ENCODE measurements at regions not wholly inside any gene's neighbourhood (a gene's known extent, or its start where the extent isn't known, plus 50 kb on each side); places are given as distances from the start of the nearest gene placed in this dataset.
"Not testable (repeated sequence)": the region's sequence is repeated elsewhere in the genome, so short reads cannot be mapped to it uniquely, and the experiment has no call there.

DNA sequence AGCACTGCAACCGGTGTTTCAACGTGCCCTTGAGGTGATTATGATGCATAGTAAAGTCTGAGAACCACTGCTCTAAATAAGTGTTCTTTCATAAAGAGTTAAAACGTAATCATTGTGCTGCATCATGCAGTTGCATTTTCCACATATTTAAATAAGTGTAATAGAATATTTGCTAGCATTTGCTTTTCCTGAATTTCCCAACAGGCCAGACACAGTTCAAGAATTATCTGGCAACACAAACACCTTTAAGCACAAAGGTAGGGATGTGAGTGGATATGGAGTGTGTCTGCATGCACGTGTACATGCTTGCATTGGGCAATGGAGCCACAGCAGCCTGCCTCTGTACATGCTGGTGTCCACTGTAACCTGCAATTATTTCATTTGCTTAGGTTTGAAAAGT, 193.6 kb upstream of the PIK3R1 start:
- DNase-seq (ENCODE audit: low read depth) = no peak

- DNase-seq (ENCODE audit: low read depth) = no peak
Observed at GRCh38 chr5:68021227-68021626, 194.3 kb upstream of the PIK3R1 start.

DNA sequence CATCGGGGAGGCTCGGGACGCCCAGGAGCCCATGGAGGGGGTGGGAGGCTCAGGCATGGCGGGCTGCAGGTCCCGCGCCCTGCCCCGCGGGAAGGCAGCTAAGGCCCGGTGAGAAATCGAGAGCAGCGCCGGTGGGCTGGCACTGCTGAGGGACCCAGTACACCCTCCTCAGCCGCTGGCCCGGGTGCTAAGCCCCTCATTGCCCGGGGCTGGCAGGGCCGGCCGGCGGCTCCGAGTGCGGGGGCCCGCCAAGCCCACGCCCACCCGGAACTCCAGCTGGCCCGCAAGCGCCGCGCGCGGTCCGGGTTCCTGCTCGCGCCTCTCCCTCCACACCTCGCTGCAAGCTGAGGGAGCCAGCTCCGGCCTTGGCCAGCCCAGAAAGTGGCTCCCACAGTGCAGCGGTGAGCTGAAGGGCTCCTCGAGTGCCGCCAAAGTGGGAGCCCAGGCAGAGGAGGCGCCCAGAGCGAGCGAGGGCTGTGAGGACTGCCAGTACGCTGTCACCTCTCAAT, 195.0 kb upstream of the PIK3R1 start:
- DNase-seq (ENCODE audit: low read depth) = not testable (repeated sequence)

DNA sequence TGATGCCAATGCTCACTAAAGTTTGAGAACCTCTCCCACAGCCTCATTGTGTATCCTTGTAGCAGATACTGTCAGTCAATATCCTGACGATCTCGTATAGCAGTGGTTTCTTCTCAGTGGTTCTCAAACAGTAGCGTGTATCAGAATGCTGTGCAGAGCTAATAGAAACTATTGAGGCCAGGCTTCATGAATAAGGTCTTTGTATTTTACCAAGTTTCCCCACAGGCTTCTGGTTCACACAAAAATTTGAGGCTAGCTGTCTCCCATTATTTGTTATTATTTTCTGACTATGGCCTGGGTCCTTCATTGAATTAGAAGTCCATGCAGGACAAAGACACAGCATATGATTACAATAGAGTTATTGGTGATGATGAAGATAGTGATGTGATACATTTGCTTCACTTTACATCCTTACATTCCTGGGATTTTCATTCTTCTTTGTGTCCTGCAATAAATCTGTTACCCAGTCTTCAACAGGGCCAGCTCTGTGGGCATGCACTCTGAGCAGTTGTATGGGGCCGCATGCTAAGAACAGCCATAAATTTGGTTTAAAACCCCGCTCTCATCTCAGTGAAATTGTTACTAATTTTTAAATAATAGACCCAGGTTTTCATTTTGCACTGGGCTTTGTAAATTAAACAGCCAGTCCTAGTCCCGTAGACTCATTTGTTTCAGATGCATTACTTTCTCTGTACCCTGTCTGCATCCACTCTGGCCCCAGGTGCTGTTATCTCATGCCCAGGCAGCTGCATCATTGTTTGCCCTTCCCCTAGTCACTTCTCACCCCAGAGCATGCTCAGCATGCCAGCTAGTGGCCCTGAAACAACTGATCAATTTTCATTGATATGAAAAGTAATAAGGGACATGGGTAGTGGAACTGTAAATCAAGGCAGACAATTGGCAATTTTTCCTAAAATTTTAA, 199.9 kb upstream of the PIK3R1 start:
- no peak for DNase-seq (ENCODE audit: low read depth)

DNA sequence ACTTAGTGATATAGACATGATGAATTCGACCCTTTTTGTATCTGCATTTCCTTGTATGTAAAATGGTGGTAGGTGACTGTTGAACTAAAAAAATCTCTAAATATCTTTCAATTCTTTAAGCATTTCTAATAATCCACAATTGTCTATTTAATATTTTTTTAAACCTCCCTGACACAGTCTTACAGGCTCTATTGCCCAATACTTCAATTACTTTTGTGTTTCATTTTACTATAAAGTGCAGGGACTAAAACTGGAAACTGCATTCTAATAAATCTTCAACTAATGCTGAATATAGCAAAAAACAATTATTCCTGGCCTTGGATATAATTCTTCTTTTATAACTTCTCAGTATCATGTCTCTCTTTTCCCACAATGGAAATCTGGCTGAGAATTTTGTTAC, 202.7 kb upstream of the PIK3R1 start:
- no peak for DNase-seq (ENCODE audit: low read depth)

DNA sequence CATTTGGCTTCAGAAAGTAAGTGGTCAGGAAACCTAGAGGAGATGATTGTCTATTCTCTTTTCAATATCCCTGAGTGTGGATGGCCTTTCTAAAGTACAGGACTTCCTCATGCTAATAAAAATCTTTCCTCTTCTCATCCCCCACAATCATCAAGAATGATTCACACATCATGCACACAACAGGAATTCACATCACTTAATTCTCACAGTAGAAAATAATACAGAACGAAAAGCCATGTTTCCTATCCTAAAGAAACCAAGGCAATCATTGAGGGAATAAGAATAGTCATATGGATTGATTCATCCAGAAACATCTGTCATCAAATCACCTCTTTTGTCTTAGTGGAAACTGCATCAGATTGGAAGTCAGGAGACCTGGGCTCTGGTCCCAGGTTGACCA, 203.1 kb upstream of the PIK3R1 start:
- no peak for DNase-seq (ENCODE audit: low read depth)

GRCh38 chr5:68011801-68012200, 203.8 kb upstream of the PIK3R1 start:
- DNase-seq (ENCODE audit: low read depth) = no peak

DNA sequence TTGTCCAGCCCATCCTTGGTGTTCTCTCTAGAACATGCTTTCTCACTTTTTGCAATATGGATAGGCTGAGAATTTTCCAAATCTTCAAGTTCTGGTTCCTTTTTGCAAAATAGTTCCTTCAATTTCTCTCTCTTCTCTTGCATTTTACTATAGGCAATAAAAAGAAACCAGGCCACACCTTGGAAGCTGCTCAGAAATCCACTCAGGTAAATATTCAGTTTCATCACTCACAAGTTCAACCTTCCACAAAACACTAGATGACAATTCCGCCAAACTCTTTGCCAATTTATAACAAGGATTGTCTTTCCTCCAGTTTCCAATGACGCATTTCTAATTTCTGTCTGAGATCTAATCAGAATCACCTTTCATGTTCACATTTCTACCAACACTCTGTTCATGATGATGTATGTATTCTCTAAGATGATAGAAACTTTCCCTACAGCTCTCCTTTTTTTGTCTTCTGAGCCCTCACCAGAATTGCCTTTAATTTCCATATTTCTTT, 204.2 kb upstream of the PIK3R1 start:
- no peak for DNase-seq (ENCODE audit: low read depth)

GRCh38 chr5:68010740-68011139, 204.8 kb upstream of the PIK3R1 start:
- DNase-seq (ENCODE audit: low read depth) = no peak

DNA sequence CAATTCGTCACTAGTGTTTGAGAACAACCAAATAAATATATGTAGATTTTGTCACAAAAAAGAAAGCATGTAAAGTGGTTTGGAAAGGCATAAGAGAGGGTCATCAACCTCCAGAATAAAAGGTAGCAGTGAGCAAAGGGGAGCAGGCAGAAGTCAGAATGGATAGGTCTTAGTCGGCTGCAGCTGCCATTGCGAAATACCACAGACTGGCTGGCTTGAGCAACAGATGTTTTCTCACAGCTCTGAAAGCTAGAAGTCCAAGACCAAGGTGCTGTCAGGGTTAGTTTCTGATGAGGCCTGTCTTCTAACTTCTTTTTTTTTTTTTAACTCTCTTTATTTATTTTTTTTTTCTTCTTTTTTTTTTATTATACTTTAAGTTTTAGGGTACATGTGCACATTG, 208.1 kb upstream of the PIK3R1 start:
- no peak for DNase-seq (ENCODE audit: low read depth)

DNA sequence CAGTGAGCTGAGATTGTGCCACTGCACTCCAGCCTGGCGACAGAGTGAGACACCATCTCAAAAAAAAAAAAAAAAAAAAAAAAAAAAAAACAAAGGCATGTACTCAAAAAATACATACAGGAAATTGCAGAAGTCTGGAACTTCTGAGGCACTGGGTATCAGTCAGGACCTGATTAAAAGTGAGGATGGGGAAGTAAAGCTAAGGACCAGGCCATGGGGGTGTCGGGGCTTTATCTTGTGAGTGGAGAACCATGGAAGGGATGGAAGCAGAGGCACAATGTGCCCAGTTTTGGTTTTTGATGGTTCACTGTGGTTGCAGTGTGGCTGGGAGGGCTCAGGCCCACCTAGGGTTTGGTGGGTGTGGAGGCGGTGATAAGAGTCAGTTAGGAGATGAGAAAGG, 212.7 kb upstream of the PIK3R1 start:
- no peak for DNase-seq (ENCODE audit: low read depth)

- DNase-seq (ENCODE audit: low read depth) = no peak
Observed at GRCh38 chr5:68000805-68001204, 214.8 kb upstream of the PIK3R1 start.

- DNase-seq (ENCODE audit: low read depth) = no peak
Observed at GRCh38 chr5:67999391-67999790, 216.2 kb upstream of the PIK3R1 start.

DNA sequence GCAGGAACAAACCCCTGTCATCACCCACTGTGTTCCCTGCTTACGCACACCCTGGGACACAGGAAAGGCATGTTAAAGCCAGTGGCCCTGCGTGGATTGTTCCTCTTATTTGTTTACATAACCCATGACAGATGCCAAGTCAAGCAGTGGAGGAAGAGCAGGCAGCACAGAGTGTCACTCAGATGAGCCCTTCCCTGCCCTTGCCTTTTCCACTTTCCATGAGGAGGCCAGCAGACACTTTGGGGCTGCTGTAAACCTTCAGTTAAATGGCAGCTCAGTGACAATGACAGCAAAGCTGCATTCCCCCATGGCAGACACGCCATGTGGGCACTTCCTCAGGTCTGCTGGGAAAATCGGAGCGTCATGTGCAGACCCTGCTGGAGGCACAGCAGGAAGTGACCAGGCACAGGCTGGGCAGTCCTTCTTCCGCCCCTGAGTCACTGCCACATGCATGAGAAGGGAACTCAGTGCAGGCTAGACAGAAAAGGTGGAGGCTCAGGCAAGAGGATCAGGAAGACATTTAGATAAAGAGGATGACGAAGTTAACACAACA, 216.8 kb upstream of the PIK3R1 start:
- peak; percentile 66 for DNase-seq (ENCODE audit: low read depth)

DNA sequence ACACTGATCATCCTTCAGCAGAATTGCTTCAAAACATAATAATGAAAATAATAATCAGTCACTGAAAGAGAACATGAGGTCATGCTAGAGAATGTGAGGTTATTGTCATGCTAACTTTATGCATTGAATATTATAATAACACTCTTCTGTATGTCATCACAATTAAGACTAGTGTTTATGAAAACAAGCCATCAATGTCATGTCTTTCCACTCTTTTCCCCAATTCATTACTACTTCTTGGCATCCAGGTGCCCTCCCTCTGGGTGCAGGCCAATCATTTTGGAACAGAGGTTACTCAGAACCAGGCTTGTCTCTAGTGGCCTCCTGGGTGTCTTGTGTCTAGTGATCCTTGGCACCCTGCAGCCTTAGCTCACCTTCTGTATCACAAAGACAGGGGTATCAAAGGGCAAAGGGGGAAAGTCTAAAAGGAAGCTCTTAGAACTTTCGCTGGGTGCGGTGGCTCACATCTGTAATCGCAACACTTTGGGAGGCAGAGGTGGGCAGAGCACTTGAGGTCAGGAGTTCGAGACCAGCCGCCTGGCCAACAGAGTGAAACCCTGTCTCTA, 217.6 kb upstream of the PIK3R1 start:
- DNase-seq (ENCODE audit: low read depth) = no peak

DNA sequence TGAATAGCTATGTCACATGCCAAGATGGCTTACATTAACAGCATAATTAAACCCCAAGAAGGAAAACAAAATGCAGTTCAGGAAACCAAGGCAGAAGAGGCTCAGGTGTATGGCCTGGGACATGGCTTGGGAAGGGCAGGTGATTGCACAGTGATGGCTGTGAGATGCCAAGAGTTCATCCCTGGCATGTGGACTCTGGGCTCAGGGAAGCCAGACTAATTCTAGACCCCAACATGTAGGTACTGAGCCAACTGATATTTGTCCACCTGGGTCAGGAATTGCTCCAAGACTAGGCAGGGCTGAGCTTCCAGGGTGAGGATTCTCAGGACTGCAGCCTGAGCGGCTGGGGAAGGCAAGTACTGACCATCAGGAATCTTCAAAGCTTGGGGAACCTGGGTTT, 218.4 kb upstream of the PIK3R1 start:
- no peak for DNase-seq (ENCODE audit: low read depth)

- no peak for DNase-seq (ENCODE audit: low read depth)
Observed at GRCh38 chr5:67996596-67996995, 219.0 kb upstream of the PIK3R1 start.

DNA sequence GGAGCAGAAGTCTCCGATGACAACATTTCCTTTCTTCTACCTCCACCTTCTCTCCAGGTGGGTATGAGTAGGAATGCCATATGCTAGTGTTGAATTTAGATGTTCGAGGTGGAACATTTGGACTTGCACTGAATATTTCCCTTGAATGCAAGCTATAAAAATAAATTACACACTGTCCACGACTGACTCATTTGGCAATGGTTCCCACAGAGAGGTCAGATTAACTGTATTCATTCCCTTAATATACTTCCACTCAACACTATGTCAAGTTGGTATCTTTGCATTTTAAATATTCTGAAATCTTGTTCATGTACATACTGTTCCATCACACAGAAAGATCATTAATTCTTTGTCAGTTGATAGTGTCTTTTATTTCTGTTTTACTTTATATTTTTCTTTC, 222.6 kb upstream of the PIK3R1 start:
- no peak for DNase-seq (ENCODE audit: low read depth)

- DNase-seq (ENCODE audit: low read depth) = no peak
Observed at GRCh38 chr5:67989456-67989855, 226.1 kb upstream of the PIK3R1 start.

GRCh38 chr5:67986761-67987160, 228.8 kb upstream of the PIK3R1 start:
- no peak for DNase-seq (ENCODE audit: low read depth)

DNA sequence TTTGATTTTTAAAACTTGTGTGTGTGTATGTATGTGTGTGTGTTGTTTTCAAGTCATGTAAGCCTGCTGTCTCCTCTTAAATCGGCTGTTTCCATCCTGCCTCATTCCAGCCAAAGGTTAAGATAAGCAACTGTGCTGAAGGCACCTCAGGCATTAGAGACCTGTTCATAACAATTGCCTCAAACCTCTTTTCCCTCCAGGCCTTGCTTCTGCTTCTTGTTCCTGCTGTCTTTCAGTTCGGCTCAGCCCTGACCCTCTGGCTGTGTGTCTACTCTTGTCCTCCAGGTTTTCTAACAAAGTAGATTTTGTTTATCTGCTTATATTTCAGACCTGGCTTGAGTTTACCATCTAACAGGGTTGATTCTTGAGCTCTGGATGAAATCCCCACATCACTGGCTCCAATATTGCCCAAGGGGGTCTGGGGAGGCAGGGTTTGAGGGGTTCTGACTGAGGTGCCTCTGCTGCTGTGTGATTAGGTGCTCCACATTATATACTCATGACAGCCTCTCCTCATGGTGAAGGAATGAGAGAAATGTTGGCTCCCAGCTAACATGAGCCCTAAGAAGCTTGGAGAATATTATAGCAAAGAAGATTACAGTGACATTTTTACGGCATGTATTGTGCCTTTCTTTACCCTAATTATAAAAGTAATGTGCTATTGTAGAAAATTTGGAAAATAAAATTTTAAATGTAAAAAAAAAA, 229.7 kb upstream of the PIK3R1 start:
- no peak for DNase-seq (ENCODE audit: low read depth)

- no peak for DNase-seq (ENCODE audit: low read depth)
Observed at GRCh38 chr5:67984546-67984945, 231.0 kb upstream of the PIK3R1 start.
